ENCODE measurements at regions not wholly inside any gene's neighbourhood (a gene's known extent, or its start where the extent isn't known, plus 50 kb on each side); places are given as distances from the start of the nearest gene placed in this dataset.

DNA sequence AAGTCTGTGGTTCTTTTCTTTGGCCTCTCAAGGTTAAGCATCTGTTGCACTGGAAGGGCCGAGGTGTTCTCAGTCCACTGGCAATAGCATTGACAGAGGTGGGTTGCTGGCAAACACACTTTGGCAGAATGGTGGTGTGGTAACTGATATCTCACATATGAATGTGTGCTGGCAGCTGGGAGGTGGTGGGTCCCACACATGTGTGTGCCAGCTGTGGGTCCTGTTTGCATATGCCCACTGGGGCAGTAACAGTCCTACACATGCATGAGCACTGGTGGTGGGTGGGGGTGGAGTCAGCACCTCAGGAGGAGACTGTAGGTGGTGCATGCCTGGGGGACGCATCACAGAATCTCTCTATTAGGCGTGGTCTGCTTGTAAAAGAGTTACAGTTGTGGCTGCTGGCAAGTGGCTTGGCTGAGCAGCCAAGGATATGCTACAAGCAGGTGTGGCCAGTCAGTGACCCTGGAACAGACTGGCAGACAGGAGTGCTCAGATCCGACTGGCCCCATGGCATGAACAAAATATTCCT, 934.3 kb downstream of the GRIK2 start:
- peak; percentile 1 for DNase-seq (ENCODE audit: low read depth)

DNA sequence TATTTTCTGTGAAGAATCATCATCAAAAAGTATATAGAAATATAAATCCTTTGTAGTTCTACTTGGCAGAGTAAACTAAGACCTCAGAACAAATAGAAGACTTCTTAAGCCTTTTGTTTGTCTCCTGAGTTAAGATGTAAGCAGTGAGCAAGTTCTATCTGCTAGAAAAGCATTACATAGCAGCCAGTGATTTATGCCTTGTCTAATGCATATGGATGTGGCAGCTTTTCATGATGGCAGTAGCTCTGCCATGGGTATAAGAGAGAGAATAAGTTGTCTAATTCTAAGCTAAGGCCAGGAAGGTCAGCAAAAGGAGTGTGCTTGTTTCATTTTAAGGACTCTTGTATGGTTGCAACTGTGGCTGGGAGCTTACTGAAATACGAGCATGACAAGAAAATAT, 920.2 kb downstream of the GRIK2 start:
- no peak for DNase-seq (ENCODE audit: low read depth)

DNA sequence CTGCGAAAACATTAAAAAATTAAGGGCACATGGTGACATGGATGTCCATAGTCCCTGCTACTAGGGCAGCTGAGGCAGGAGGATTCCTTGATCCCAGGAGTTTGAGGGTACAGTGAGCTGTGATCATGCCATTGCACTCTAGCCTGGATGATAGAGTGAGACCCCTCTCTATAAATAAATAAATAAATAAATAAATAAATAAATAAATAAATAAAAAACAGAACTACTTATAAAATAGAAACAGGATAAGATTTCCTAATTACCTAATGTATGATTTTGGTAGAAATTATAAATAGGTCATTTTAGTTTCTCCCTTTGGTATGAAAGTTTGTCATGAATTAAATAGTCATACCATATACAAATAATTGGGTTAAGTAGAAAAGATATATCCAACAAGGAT, 916.2 kb downstream of the GRIK2 start:
- DNase-seq (ENCODE audit: low read depth): no peak

DNA sequence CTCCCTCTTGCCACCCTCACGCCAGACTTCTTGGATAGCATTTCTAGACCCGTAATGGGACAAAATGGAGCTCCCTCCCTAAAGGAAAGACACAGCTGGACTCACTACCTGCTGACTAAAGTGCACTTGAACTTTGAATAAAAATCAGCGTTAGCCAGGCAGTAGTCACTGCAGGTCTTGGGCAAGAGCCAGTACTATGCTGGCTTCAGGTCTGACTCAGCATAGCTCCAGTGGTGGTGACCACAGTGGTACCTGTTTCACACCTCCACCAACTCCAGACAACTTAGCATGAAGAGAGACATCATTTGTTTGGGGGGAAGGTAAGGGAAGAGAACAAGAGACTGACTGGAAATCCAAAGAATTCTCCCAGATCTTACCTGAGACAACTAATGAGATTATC, 906.8 kb downstream of the GRIK2 start:
- no peak for DNase-seq (ENCODE audit: low read depth)

DNA sequence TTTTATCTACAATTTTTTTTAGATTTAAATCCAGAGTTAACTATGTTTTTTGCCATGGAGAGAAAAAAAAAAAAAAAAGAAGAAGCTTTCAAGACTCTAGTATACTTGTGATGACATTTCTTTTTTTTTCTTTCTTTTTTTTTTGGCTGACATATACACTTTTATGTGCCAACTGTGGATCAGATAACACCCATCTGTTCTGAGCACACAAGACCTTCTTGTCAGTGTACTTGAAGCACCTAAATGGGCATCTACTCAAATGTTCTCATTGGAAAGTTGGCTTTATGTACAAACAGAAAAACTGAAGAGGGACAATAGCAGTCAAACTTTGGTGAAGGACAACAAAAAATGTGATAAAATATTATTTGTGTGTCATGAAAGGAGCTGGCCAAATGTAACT, 904.5 kb downstream of the GRIK2 start:
- DNase-seq (ENCODE audit: low read depth): no peak
